Thoracic aorta (tissue), 2 donors: ENCODE measurements at regions not wholly inside any gene's neighbourhood (a gene's known extent, or its start where the extent isn't known, plus 50 kb on each side); places are given as distances from the start of the nearest gene placed in this dataset.

ENCODE experiments used
- ATAC-seq: fragments of 150-250 bp; one replicate; pipeline ENCODE4 v1.8.0; 2017; ENCODE audit warnings: low read depth; ENCODE audit not compliant: insufficient number of reproducible peaks, low FRiP score
- DNase-seq: peaks from one replicate; pipeline ENCODE4 v3.0.0-alpha.2; 2020; ENCODE audit warnings: low spot score
- H3K27ac ChIP-seq, 2 donors: fragments of 200-600 bp; sonication (generic); 1 replicate in 1 of 2; 2 replicates in 1 of 2; pipeline ENCODE4 v1.5.1; 2016; ENCODE audit warnings: mild to moderate bottlenecking in 2 of 2, moderate library complexity in 2 of 2
- H3K27me3 ChIP-seq: fragments of 200-600 bp; sonication (generic); replicated peaks from 2 replicates; pipeline ENCODE4 v1.6.0; 2016; ENCODE audit warnings: mild to moderate bottlenecking; ENCODE audit not compliant: insufficient read depth
- H3K36me3 ChIP-seq: fragments of 200-600 bp; sonication (generic); one replicate; pipeline ENCODE4 v1.5.1; 2016
- H3K4me1 ChIP-seq, 2 donors: fragments of 200-600 bp; sonication (generic); 1 replicate in 1 of 2; 2 replicates in 1 of 2; pipeline versions ENCODE4 v1.5.1 to v1.6.0; 2016; ENCODE audit warnings: low read depth in 2 of 2, mild to moderate bottlenecking in 1 of 2; ENCODE audit not compliant: control insufficient read depth in 1 of 2
- H3K4me3 ChIP-seq: fragments of 200-600 bp; sonication (generic); 2 replicates; pipeline ENCODE4 v1.5.1; 2016; ENCODE audit warnings: mild to moderate bottlenecking
- H3K9me3 ChIP-seq: fragments of 200-600 bp; sonication (generic); 2 replicates; pipeline ENCODE4 v1.5.1; 2016
- CTCF ChIP-seq: fragments of 200-600 bp; sonication (generic); IDR thresholded peaks from one replicate; pipeline ENCODE4 v1.5.1; 2019; ENCODE audit warnings: antibody characterized with exemption

- no peaks in the 10 kb centered on the region for H3K36me3 ChIP-seq
- no peak overlapping the region for H3K4me3 ChIP-seq
- DNase-seq: no peak
- no peak for TF ChIP-seq CTCF
- H3K4me1 ChIP-seq: no peaks in the 10 kb centered on the region
- H3K27ac ChIP-seq: no peak overlapping the region
- no peaks in the 10 kb centered on the region for H3K9me3 ChIP-seq
- no peaks in the 10 kb centered on the region for H3K27me3 ChIP-seq
- no peak for ATAC-seq
These were observed 76.5 kb upstream of the ARID5B start for GRCh38 chr10:61825001-61825400.

GRCh38 chr10:61825628-61826027, 75.9 kb upstream of the ARID5B start:
- H3K4me1 ChIP-seq: no peaks in the 10 kb centered on the region
- H3K4me3 ChIP-seq: no peak overlapping the region
- H3K27ac ChIP-seq: no peak overlapping the region
- DNase-seq (no peak), ATAC-seq (no peak)
- no peaks in the 10 kb centered on the region for H3K36me3 ChIP-seq
- TF ChIP-seq CTCF: no peak
- no peaks in the 10 kb centered on the region for H3K27me3 ChIP-seq
- no peaks in the 10 kb centered on the region for H3K9me3 ChIP-seq

DNA sequence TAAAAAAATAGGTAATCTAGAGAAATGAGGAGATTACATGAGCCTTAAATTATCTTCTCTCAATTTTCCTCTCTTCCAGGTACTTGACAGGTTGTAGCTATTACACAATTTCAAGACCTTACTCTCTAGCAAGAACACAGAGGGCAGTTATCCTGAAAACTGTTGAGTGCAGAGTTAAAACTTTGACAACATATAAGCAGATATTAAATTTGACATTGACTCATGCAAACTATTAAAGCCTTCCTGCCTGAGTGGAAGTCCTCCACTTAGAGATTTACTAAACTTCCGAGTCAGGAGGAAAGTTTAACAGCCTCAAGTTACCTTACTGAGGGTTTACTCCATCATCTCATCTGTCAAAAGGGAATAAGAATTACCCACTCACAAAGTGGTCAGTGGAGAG, 73.5 kb upstream of the ARID5B start:
- Histone ChIP-seq H3K27me3 (no peaks in the 10 kb centered on the region), H3K4me1 (no peaks in the 10 kb centered on the region), H3K27ac (no peak overlapping the region), H3K4me3 (no peak overlapping the region), H3K9me3 (no peaks in the 10 kb centered on the region), H3K36me3 (no peaks in the 10 kb centered on the region)
- DNase-seq (no peak), ATAC-seq (no peak)
- TF ChIP-seq CTCF: no peak

DNA sequence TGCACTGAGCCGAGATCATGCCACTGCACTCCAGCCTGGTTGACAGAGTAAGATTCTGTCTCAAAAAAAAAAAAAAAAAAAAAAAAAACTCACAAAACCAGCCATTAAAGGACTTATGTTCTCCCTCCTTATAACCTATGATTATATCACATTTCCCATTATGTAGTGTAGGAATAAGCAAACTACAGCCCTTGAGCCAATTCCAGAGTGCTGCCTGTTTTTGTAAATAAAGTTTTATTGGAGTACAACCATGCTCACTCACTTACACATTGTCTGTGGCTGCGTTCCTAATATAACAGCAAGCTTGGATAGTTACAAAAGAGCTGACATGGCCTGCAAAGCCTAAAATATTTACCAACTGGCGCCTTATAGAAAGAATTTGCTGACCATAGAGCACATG, 72.7 kb upstream of the ARID5B start:
- DNase-seq (no peak), ATAC-seq (no peak)
- H3K27ac ChIP-seq: no peak overlapping the region
- no peak overlapping the region for H3K4me3 ChIP-seq
- H3K36me3 ChIP-seq: no peaks in the 10 kb centered on the region
- no peaks in the 10 kb centered on the region for H3K4me1 ChIP-seq
- H3K9me3 ChIP-seq: no peaks in the 10 kb centered on the region
- no peaks in the 10 kb centered on the region for H3K27me3 ChIP-seq
- TF ChIP-seq CTCF: no peak

DNA sequence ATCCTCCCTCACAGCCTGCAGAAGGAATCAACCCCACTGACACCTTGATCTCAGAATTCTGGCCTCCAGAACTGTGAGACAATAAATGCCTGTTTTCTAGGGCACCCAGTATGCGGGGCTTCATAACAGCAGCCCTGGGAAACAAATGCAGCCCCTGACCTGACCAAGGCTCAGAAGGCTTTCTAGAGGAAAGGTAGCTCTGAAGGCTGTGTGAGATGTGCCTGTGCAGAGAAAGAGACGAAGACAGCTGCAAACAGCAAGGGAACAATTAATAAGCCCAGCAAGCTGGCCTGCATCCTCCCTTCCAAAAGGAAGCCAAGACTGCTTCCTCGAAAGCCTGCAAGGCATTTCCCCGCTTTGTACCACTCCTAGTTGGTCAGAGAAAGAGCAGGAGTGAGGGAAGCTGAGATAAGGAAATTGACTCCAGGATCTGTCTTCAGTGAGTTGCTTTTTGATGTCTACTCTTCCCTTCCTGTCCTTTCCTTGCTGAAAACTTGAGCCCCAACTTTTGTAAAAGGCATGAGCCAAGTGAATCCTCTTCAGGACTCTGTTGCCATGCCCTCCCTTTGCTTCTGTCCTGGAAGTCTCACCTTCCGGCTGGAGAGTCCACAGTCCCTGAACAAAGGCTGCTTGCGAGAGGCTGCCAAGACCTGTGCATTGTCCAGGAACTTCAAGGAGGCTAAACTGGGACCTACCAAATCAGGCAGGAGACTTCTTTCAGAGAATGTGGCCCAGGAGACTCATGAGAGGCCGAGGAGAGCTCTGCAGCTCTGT, 71.2 kb upstream of the ARID5B start:
- no peak for ATAC-seq
- Histone ChIP-seq H3K27me3 (no peaks in the 10 kb centered on the region), H3K4me3 (no peak overlapping the region), H3K9me3 (no peaks in the 10 kb centered on the region), H3K27ac (no peak overlapping the region), H3K36me3 (no peaks in the 10 kb centered on the region), H3K4me1 (peaks cover 0 to 8% of the 10 kb centered on the region in 2 donors)
- DNase-seq: no peak
- TF ChIP-seq CTCF: no peak
